GM12891 (cell line): ENCODE measurements at regions not wholly inside any gene's neighbourhood (a gene's known extent, or its start where the extent isn't known, plus 50 kb on each side); places are given as distances from the start of the nearest gene placed in this dataset.

Source experiments
- POLR2A ChIP-seq: IDR thresholded peaks from 2 replicates; pipeline ENCODE4 v1.6.1; 2011; ENCODE audit warnings: low read depth, low read length, control low read depth
- POLR2AphosphoS5 ChIP-seq: IDR thresholded peaks from 2 replicates; pipeline ENCODE4 v1.6.1; 2011; ENCODE audit warnings: low read depth, low read length, control low read depth
- POU2F2 ChIP-seq: IDR thresholded peaks from 2 replicates; pipeline ENCODE4 v1.6.1; 2011; ENCODE audit warnings: low read depth, mild to moderate bottlenecking, control low read depth, low read length, moderate library complexity
- SPI1 ChIP-seq: IDR thresholded peaks from 2 replicates; pipeline ENCODE4 v1.6.1; 2011; ENCODE audit warnings: low read depth, low read length, control low read depth

GRCh38 chr2:30371028-30371689 is 75.9 kb upstream of the LCLAT1 start:
- TF ChIP-seq POLR2AphosphoS5 (no peak), POU2F2 (no peak), POLR2A (no peak), SPI1 (no peak)
